ENCODE measurements at regions not wholly inside any gene's neighbourhood (a gene's known extent, or its start where the extent isn't known, plus 50 kb on each side); places are given as distances from the start of the nearest gene placed in this dataset.
"Not testable (repeated sequence)": the region's sequence is repeated elsewhere in the genome, so short reads cannot be mapped to it uniquely, and the experiment has no call there.

DNA sequence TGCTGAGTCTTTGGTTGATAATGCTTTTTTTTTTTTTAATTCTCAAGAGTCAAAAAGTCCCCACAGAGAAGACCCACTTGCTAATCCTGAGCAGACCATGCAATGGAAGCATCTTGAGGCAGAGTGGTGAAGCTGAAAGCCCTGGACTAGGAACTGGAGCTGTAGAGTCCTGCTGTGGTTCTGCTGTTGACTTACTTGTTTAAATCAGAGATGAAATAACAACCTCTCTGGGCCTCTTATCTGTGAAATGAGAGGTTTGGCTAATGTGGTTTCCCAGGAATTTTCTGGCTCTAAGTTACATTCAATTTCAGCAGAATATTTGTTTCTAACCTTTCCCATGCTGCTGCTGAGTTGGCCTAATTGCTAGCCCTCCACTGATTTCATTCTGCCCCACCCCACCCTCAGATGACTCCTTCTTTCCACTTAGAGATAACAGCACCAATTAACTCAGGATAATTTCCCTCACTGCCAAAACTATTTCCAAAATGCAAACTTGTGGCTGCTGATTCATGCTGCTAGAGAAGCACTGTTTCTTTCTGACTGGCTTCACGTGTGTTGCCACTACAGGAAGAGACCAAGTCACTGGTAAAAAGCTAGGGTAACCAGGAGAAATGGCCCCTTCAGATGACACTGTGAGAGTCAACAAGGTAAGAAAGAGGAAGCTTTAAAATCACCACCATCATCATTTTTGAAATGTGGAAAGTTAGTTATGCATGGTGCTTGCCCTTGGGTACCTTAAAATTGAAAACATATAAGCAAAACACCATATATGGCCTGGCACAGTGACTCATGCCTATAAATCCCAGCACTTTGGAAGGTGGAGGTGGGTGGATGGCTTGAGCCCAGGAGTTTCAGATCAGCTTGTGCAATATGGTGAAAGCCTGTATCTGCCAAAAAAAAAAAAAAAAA lies 326.4 kb downstream of the DCHS2 start:
- no peak for DNase-seq
- ChIA-PET CTCF (ENCODE audit: partially characterized antibody) (no interaction called here), POLR2A (ENCODE audit: partially characterized antibody) (no interaction called here)
- H3K36me3 Mint-ChIP-seq, result no peaks in the 10 kb centered on the region
- no peaks in the 10 kb centered on the region for H3K36me3 ChIP-seq (ENCODE audit: insufficient read depth, low read length)
- no peak overlapping the region for H3K27ac Mint-ChIP-seq
- H3K27me3 ChIP-seq (ENCODE audit: insufficient read depth, low read length), result no peaks in the 10 kb centered on the region
- intact Hi-C loops (cut with micrococcal nuclease), result no loop called here
- H3K4me3 Mint-ChIP-seq, result no peak overlapping the region
- H3K4me3 ChIP-seq (ENCODE audit: low read length in 2 of 2), result no peak overlapping the region
- peaks cover 0 to 3% (median 0%) of the 10 kb centered on the region in 8 donors for H3K9me3 Mint-ChIP-seq
- no peaks in the 10 kb centered on the region for H3K4me1 Mint-ChIP-seq
- H3K4me1 ChIP-seq (ENCODE audit: insufficient read depth, low read length), result no peaks in the 10 kb centered on the region
- H3K27me3 Mint-ChIP-seq, result peaks cover 0 to 3% of the 10 kb centered on the region in 2 donors
- no peak overlapping the region for H3K27ac ChIP-seq (ENCODE audit: low read depth, low read length)
- H3K9me3 ChIP-seq (ENCODE audit: control insufficient read depth in 1 of 2, low read length in 2 of 2), result no peaks in the 10 kb centered on the region

DNA sequence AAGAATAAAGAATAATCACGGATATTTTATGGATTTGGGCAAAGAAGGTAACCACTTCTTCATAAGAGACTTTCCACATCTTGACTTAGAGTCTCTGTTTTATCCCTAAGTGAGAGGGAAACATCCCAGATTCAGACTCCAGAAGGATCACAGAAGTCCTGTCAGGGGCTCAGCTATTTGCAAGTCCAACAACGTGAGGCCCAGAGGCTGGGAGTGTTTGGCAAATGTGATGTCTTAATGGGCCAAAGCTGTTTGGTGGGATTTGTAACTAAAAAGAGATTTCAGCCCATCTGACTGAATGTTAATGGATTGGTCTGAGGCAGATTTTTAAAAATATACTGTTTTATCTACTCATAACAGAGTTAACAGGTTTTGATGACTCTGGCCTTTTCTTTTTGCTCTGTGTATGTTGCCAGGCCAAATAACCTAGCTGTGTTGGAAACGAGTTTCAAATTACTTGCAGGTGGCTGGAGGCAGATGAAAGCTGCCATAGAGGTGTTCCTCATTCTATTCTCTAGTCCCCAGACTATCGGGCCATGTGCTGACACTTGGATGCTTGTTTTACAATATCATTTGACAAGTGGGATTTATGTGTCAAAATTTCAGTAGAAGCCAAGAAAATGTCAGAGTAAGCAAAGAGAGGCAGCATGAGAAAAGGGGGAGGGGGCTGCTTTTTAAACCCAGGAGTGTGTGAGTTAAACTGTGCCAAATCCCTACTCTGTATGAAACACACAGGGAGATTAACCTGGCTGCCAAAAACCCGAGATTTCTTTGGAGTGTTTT lies 330.9 kb downstream of the DCHS2 start:
- no peak overlapping the region for H3K27ac ChIP-seq (ENCODE audit: low read depth, low read length)
- no peaks in the 10 kb centered on the region for H3K4me1 ChIP-seq (ENCODE audit: insufficient read depth, low read length)
- CTCF ChIA-PET (ENCODE audit: partially characterized antibody), result no interaction called here
- intact Hi-C loops (cut with micrococcal nuclease), result no loop called here
- peaks cover 0 to 3% (median 0%) of the 10 kb centered on the region in 8 donors for H3K9me3 Mint-ChIP-seq
- no peaks in the 10 kb centered on the region for H3K4me1 Mint-ChIP-seq
- POLR2A ChIA-PET (ENCODE audit: partially characterized antibody), result no interaction called here
- peaks cover 1 to 8% of the 10 kb centered on the region in 2 donors for H3K27me3 Mint-ChIP-seq
- DNase-seq, result no peak
- no peak overlapping the region for H3K27ac Mint-ChIP-seq
- H3K36me3 Mint-ChIP-seq, result no peaks in the 10 kb centered on the region
- no peaks in the 10 kb centered on the region for H3K27me3 ChIP-seq (ENCODE audit: insufficient read depth, low read length)
- no peak overlapping the region for H3K4me3 ChIP-seq (ENCODE audit: low read length in 2 of 2)
- no peak overlapping the region for H3K4me3 Mint-ChIP-seq
- no peaks in the 10 kb centered on the region for H3K36me3 ChIP-seq (ENCODE audit: insufficient read depth, low read length)
- no peaks in the 10 kb centered on the region for H3K9me3 ChIP-seq (ENCODE audit: control insufficient read depth in 1 of 2, low read length in 2 of 2)

DNA sequence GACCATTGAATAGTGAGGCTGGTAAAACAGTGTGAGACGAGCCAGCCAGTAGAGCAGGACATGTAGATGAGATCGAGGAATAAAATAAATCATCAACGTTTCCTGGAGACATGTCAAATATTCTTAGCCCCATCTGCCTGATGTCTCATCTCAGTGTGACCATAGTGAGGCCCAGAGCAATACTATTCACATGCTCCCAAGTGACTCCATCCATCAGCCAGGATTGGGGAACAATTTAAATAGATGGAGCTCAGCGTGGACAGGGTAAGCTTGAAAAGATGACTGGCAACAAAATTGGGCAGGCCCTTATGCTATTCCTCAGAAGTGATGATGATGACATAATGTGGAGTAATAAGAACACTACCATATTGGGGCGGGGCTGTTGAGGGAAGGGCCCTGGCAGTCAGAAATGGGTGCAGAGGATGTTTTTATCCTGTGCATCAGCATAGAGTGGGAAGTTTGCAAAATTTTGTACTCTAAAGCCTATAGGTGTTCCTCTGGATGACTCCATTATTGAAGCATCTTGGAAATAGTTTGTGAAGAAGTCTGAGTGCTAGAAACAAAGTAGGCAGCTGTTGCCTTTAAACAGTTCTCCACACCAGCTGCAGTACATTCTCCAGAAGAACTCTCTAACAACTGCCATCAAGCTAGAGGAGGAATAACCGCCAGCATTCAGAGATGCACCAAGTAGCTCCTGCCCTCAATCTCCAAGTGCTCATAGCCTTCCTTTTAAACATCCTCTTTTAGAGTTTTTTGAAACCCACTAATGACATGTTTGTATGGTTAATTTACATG lies 333.0 kb downstream of the DCHS2 start:
- DNase-seq, result no peak
- H3K4me1 Mint-ChIP-seq, result no peaks in the 10 kb centered on the region
- H3K4me3 Mint-ChIP-seq, result no peak overlapping the region
- Histone ChIP-seq H3K4me1 (ENCODE audit: insufficient read depth, low read length) (no peaks in the 10 kb centered on the region), H3K4me3 (ENCODE audit: low read length in 2 of 2) (no peak overlapping the region), H3K27ac (ENCODE audit: low read depth, low read length) (no peak overlapping the region), H3K27me3 (ENCODE audit: insufficient read depth, low read length) (no peaks in the 10 kb centered on the region), H3K36me3 (ENCODE audit: insufficient read depth, low read length) (no peaks in the 10 kb centered on the region), H3K9me3 (ENCODE audit: control insufficient read depth in 1 of 2, low read length in 2 of 2) (no peaks in the 10 kb centered on the region)
- ChIA-PET CTCF (ENCODE audit: partially characterized antibody) (no interaction called here), POLR2A (ENCODE audit: partially characterized antibody) (no interaction called here)
- H3K36me3 Mint-ChIP-seq, result no peaks in the 10 kb centered on the region
- H3K27me3 Mint-ChIP-seq, result peaks cover 1 to 8% of the 10 kb centered on the region in 2 donors
- no peaks in the 10 kb centered on the region for H3K9me3 Mint-ChIP-seq
- intact Hi-C loops (cut with micrococcal nuclease), result no loop called here
- H3K27ac Mint-ChIP-seq, result no peak overlapping the region

DNA sequence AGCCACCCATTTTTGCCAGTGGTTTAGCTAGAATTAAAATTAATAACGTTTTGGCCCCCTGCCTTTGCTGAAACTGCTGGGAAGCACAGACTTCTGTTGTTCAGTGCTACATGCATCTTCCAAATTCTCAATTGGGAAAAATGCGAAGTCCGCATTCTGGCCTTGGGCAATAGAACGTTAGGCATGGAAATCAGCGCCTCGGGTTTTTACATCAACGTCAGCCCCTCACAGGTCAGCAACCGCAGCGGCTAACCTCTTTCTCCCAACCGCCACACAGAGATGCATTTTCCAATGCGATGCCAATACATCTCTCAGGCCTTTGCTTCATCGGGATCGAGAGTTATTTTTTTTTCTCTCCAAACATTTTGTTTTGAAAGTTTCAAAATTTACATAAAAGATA lies 339.1 kb downstream of the DCHS2 start:
- Histone ChIP-seq H3K9me3 (ENCODE audit: control insufficient read depth in 1 of 2, low read length in 2 of 2) (no peaks in the 10 kb centered on the region), H3K4me3 (ENCODE audit: low read length in 2 of 2) (no peak overlapping the region), H3K4me1 (ENCODE audit: insufficient read depth, low read length) (no peaks in the 10 kb centered on the region), H3K27ac (ENCODE audit: low read depth, low read length) (no peak overlapping the region), H3K27me3 (ENCODE audit: insufficient read depth, low read length) (no peaks in the 10 kb centered on the region), H3K36me3 (ENCODE audit: insufficient read depth, low read length) (no peaks in the 10 kb centered on the region)
- H3K4me3 Mint-ChIP-seq, result no peak overlapping the region
- ChIA-PET POLR2A (ENCODE audit: partially characterized antibody) (no interaction called here), CTCF (ENCODE audit: partially characterized antibody) (no interaction called here)
- H3K27ac Mint-ChIP-seq, result no peak overlapping the region
- no peaks in the 10 kb centered on the region for H3K4me1 Mint-ChIP-seq
- H3K9me3 Mint-ChIP-seq, result no peaks in the 10 kb centered on the region
- no peaks in the 10 kb centered on the region for H3K36me3 Mint-ChIP-seq
- no peak for DNase-seq
- intact Hi-C loops (cut with micrococcal nuclease), result no loop called here
- H3K27me3 Mint-ChIP-seq, result peaks cover 0 to 1% of the 10 kb centered on the region in 2 donors

DNA sequence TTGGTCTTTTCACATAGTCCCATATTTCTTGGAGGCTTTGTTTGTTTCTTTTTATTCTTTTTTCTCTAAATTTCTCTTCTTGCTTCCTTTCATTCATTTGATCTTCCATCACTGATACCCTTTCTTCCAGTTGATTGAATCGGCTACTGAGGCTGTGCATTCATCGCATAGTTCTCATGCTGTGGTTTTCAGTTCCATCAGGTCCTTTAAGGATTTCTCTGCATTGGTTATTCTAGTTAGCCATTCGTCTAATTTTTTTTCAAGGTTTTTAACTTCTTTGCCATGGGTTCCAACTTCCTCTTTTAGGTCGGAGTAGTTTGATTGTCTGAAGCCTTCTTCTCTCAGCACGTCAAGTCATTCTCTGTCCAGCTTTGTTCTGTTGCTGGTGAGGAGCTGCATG lies 342.4 kb downstream of the DCHS2 start:
- H3K4me1 ChIP-seq (ENCODE audit: insufficient read depth, low read length); H3K27ac Mint-ChIP-seq; H3K4me3 ChIP-seq (ENCODE audit: low read length in 2 of 2); H3K9me3 ChIP-seq (ENCODE audit: control insufficient read depth in 1 of 2, low read length in 2 of 2); H3K36me3 Mint-ChIP-seq; H3K4me1 Mint-ChIP-seq; H3K27me3 ChIP-seq (ENCODE audit: insufficient read depth, low read length); H3K36me3 ChIP-seq (ENCODE audit: insufficient read depth, low read length); H3K9me3 Mint-ChIP-seq; POLR2A ChIA-PET (ENCODE audit: partially characterized antibody); DNase-seq; H3K27ac ChIP-seq (ENCODE audit: low read depth, low read length); CTCF ChIA-PET (ENCODE audit: partially characterized antibody); intact Hi-C loops (cut with micrococcal nuclease); H3K27me3 Mint-ChIP-seq: not testable (repeated sequence)
- H3K4me3 Mint-ChIP-seq, result peak overlapping the region in 1 of 8 donors; percentile 48

DNA sequence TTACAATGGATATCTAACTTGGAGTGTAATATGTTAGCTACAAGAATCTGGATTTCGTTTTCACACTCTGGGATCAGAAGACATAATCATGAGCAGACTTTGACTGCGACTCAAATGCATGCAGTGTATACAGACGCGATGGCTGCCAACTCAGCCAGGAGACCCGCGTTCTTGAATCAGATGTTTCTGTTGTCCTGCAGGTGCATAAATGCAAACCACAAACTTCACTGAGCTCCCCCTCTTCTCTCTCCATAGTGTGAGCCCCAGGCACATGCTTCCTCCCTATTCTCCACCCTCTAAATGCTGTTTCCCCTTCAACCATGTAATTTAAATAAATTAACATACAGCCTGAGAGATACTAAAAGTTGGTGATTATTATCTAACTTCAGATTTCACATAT lies 347.9 kb downstream of the DCHS2 start:
- no peak overlapping the region for H3K4me3 ChIP-seq (ENCODE audit: low read length in 2 of 2)
- H3K9me3 Mint-ChIP-seq, result peaks cover 0 to 2% (median 0%) of the 10 kb centered on the region in 8 donors
- H3K27me3 ChIP-seq (ENCODE audit: insufficient read depth, low read length), result no peaks in the 10 kb centered on the region
- DNase-seq, result no peak
- H3K36me3 ChIP-seq (ENCODE audit: insufficient read depth, low read length), result no peaks in the 10 kb centered on the region
- no peaks in the 10 kb centered on the region for H3K4me1 Mint-ChIP-seq
- ChIA-PET CTCF (ENCODE audit: partially characterized antibody) (no interaction called here), POLR2A (ENCODE audit: partially characterized antibody) (no interaction called here)
- H3K4me1 ChIP-seq (ENCODE audit: insufficient read depth, low read length), result no peaks in the 10 kb centered on the region
- intact Hi-C loops (cut with micrococcal nuclease), result no loop called here
- H3K27ac Mint-ChIP-seq, result no peak overlapping the region
- H3K4me3 Mint-ChIP-seq, result no peak overlapping the region
- H3K36me3 Mint-ChIP-seq, result no peaks in the 10 kb centered on the region
- no peaks in the 10 kb centered on the region for H3K27me3 Mint-ChIP-seq
- no peaks in the 10 kb centered on the region for H3K9me3 ChIP-seq (ENCODE audit: control insufficient read depth in 1 of 2, low read length in 2 of 2)
- H3K27ac ChIP-seq (ENCODE audit: low read depth, low read length), result no peak overlapping the region

DNA sequence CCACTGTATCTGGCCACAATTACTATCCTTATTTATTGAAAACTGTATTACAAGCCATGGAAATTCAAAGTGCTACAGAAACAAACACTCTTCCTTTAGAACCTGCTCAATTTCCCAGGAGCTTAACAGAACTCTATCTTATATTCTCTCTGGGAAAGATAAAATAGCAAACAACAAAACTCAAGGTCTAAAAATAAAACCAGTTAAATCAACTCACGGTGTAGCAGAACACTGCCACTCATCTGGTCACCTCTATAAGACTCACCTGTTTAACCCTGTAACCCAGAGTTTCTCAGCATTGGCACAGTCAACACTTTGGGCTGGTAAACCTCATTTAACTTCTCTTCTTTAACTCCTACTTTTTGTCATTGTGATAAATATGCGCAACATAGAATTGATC lies 348.9 kb downstream of the DCHS2 start:
- Mint-ChIP-seq H3K36me3 (no peaks in the 10 kb centered on the region), H3K4me1 (no peaks in the 10 kb centered on the region), H3K27me3 (no peaks in the 10 kb centered on the region), H3K9me3 (peaks cover 0 to 2% (median 0%) of the 10 kb centered on the region in 8 donors), H3K4me3 (no peak overlapping the region), H3K27ac (no peak overlapping the region)
- DNase-seq, result no peak
- no peaks in the 10 kb centered on the region for H3K36me3 ChIP-seq (ENCODE audit: insufficient read depth, low read length)
- CTCF ChIA-PET (ENCODE audit: partially characterized antibody), result no interaction called here
- H3K27ac ChIP-seq (ENCODE audit: low read depth, low read length), result no peak overlapping the region
- H3K9me3 ChIP-seq (ENCODE audit: control insufficient read depth in 1 of 2, low read length in 2 of 2), result no peaks in the 10 kb centered on the region
- POLR2A ChIA-PET (ENCODE audit: partially characterized antibody), result no interaction called here
- intact Hi-C loops (cut with micrococcal nuclease), result no loop called here
- no peak overlapping the region for H3K4me3 ChIP-seq (ENCODE audit: low read length in 2 of 2)
- H3K27me3 ChIP-seq (ENCODE audit: insufficient read depth, low read length), result no peaks in the 10 kb centered on the region
- H3K4me1 ChIP-seq (ENCODE audit: insufficient read depth, low read length), result no peaks in the 10 kb centered on the region
